ENCODE measurements at regions not wholly inside any gene's neighbourhood (a gene's known extent, or its start where the extent isn't known, plus 50 kb on each side); places are given as distances from the start of the nearest gene placed in this dataset.

GRCh38 chr5:119820016-119820415 lies 190.7 kb downstream of the FAM170A start:
- H3K27ac ChIP-seq (ENCODE audit: low read depth in 2 of 2, low read length in 2 of 2): no peak overlapping the region
- no peaks in the 10 kb centered on the region for H3K9me3 ChIP-seq (ENCODE audit: control insufficient read depth in 2 of 2, low read length in 2 of 2)

GRCh38 chr5:119820608-119821007 lies 191.2 kb downstream of the FAM170A start:
- no peak overlapping the region for H3K4me3 ChIP-seq (ENCODE audit: low read length in 2 of 2)
- H3K4me1 ChIP-seq (ENCODE audit: control insufficient read depth in 2 of 2, insufficient read depth in 2 of 2, low read length in 2 of 2): no peaks in the 10 kb centered on the region
- H3K27ac ChIP-seq (ENCODE audit: low read depth in 2 of 2, low read length in 2 of 2): no peak overlapping the region
- no peaks in the 10 kb centered on the region for H3K9me3 ChIP-seq (ENCODE audit: control insufficient read depth in 2 of 2, low read length in 2 of 2)
- H3K36me3 ChIP-seq (ENCODE audit: control insufficient read depth in 2 of 2, insufficient read depth in 2 of 2, low read length in 2 of 2): no peaks in the 10 kb centered on the region
- no peak overlapping the region for H3K9ac ChIP-seq (ENCODE audit: low read depth in 1 of 2, low read length in 2 of 2)
- H3K27me3 ChIP-seq (ENCODE audit: control insufficient read depth in 2 of 2, insufficient read depth in 2 of 2, low read length in 2 of 2): no peaks in the 10 kb centered on the region

More at GRCh38 chr5:119820016-119820415, 190.7 kb downstream of the FAM170A start:
- H3K9ac ChIP-seq (ENCODE audit: low read depth in 1 of 2, low read length in 2 of 2): no peak overlapping the region
- no peaks in the 10 kb centered on the region for H3K4me1 ChIP-seq (ENCODE audit: control insufficient read depth in 2 of 2, insufficient read depth in 2 of 2, low read length in 2 of 2)
- H3K27me3 ChIP-seq (ENCODE audit: control insufficient read depth in 2 of 2, insufficient read depth in 2 of 2, low read length in 2 of 2): no peaks in the 10 kb centered on the region
- no peak overlapping the region for H3K4me3 ChIP-seq (ENCODE audit: low read length in 2 of 2)
- H3K36me3 ChIP-seq (ENCODE audit: control insufficient read depth in 2 of 2, insufficient read depth in 2 of 2, low read length in 2 of 2): no peaks in the 10 kb centered on the region

- H3K36me3 ChIP-seq (ENCODE audit: control insufficient read depth in 2 of 2, insufficient read depth in 2 of 2, low read length in 2 of 2): no peaks in the 10 kb centered on the region
- no peaks in the 10 kb centered on the region for H3K4me1 ChIP-seq (ENCODE audit: control insufficient read depth in 2 of 2, insufficient read depth in 2 of 2, low read length in 2 of 2)
- H3K4me3 ChIP-seq (ENCODE audit: low read length in 2 of 2): no peak overlapping the region
- no peaks in the 10 kb centered on the region for H3K9me3 ChIP-seq (ENCODE audit: control insufficient read depth in 2 of 2, low read length in 2 of 2)
- no peak overlapping the region for H3K9ac ChIP-seq (ENCODE audit: low read depth in 1 of 2, low read length in 2 of 2)
- no peaks in the 10 kb centered on the region for H3K27me3 ChIP-seq (ENCODE audit: control insufficient read depth in 2 of 2, insufficient read depth in 2 of 2, low read length in 2 of 2)
- H3K27ac ChIP-seq (ENCODE audit: low read depth in 2 of 2, low read length in 2 of 2): no peak overlapping the region
These were observed 199.2 kb downstream of the FAM170A start for GRCh38 chr5:119828541-119828940.

GRCh38 chr5:119829341-119829740 lies 200.0 kb downstream of the FAM170A start:
- no peak overlapping the region for H3K27ac ChIP-seq (ENCODE audit: low read depth in 2 of 2, low read length in 2 of 2)
- H3K36me3 ChIP-seq (ENCODE audit: control insufficient read depth in 2 of 2, insufficient read depth in 2 of 2, low read length in 2 of 2): no peaks in the 10 kb centered on the region
- no peak overlapping the region for H3K4me3 ChIP-seq (ENCODE audit: low read length in 2 of 2)
- no peaks in the 10 kb centered on the region for H3K27me3 ChIP-seq (ENCODE audit: control insufficient read depth in 2 of 2, insufficient read depth in 2 of 2, low read length in 2 of 2)
- no peaks in the 10 kb centered on the region for H3K4me1 ChIP-seq (ENCODE audit: control insufficient read depth in 2 of 2, insufficient read depth in 2 of 2, low read length in 2 of 2)
- H3K9ac ChIP-seq (ENCODE audit: low read depth in 1 of 2, low read length in 2 of 2): no peak overlapping the region
- no peaks in the 10 kb centered on the region for H3K9me3 ChIP-seq (ENCODE audit: control insufficient read depth in 2 of 2, low read length in 2 of 2)

- Histone ChIP-seq H3K36me3 (ENCODE audit: control insufficient read depth in 2 of 2, insufficient read depth in 2 of 2, low read length in 2 of 2) (no peaks in the 10 kb centered on the region), H3K27ac (ENCODE audit: low read depth in 2 of 2, low read length in 2 of 2) (no peak overlapping the region), H3K4me3 (ENCODE audit: low read length in 2 of 2) (no peak overlapping the region), H3K9me3 (ENCODE audit: control insufficient read depth in 2 of 2, low read length in 2 of 2) (no peaks in the 10 kb centered on the region), H3K4me1 (ENCODE audit: control insufficient read depth in 2 of 2, insufficient read depth in 2 of 2, low read length in 2 of 2) (no peaks in the 10 kb centered on the region), H3K9ac (ENCODE audit: low read depth in 1 of 2, low read length in 2 of 2) (no peak overlapping the region), H3K27me3 (ENCODE audit: control insufficient read depth in 2 of 2, insufficient read depth in 2 of 2, low read length in 2 of 2) (no peaks in the 10 kb centered on the region)
These were observed 203.8 kb downstream of the FAM170A start for GRCh38 chr5:119833176-119833575.

- Histone ChIP-seq H3K9ac (ENCODE audit: low read depth in 1 of 2, low read length in 2 of 2) (no peak overlapping the region), H3K9me3 (ENCODE audit: control insufficient read depth in 2 of 2, low read length in 2 of 2) (no peaks in the 10 kb centered on the region), H3K4me1 (ENCODE audit: control insufficient read depth in 2 of 2, insufficient read depth in 2 of 2, low read length in 2 of 2) (no peaks in the 10 kb centered on the region), H3K27ac (ENCODE audit: low read depth in 2 of 2, low read length in 2 of 2) (no peak overlapping the region), H3K36me3 (ENCODE audit: control insufficient read depth in 2 of 2, insufficient read depth in 2 of 2, low read length in 2 of 2) (no peaks in the 10 kb centered on the region), H3K27me3 (ENCODE audit: control insufficient read depth in 2 of 2, insufficient read depth in 2 of 2, low read length in 2 of 2) (no peaks in the 10 kb centered on the region), H3K4me3 (ENCODE audit: low read length in 2 of 2) (no peak overlapping the region)
These were observed 210.8 kb downstream of the FAM170A start for GRCh38 chr5:119840175-119840574.

- Histone ChIP-seq H3K4me1 (ENCODE audit: control insufficient read depth in 2 of 2, insufficient read depth in 2 of 2, low read length in 2 of 2) (peaks cover 0 to 3% of the 10 kb centered on the region in 2 donors), H3K27me3 (ENCODE audit: control insufficient read depth in 2 of 2, insufficient read depth in 2 of 2, low read length in 2 of 2) (no peaks in the 10 kb centered on the region), H3K9ac (ENCODE audit: low read depth in 1 of 2, low read length in 2 of 2) (no peak overlapping the region)
These were observed 222.8 kb downstream of the FAM170A start for GRCh38 chr5:119852140-119852539.

GRCh38 chr5:119860463-119860862 lies 231.1 kb downstream of the FAM170A start:
- H3K9ac ChIP-seq (ENCODE audit: low read depth in 1 of 2, low read length in 2 of 2): no peak overlapping the region
- H3K36me3 ChIP-seq (ENCODE audit: control insufficient read depth in 2 of 2, insufficient read depth in 2 of 2, low read length in 2 of 2): no peaks in the 10 kb centered on the region
- no peaks in the 10 kb centered on the region for H3K9me3 ChIP-seq (ENCODE audit: control insufficient read depth in 2 of 2, low read length in 2 of 2)
- H3K4me3 ChIP-seq (ENCODE audit: low read length in 2 of 2): no peak overlapping the region
- H3K4me1 ChIP-seq (ENCODE audit: control insufficient read depth in 2 of 2, insufficient read depth in 2 of 2, low read length in 2 of 2): no peaks in the 10 kb centered on the region
- H3K27me3 ChIP-seq (ENCODE audit: control insufficient read depth in 2 of 2, insufficient read depth in 2 of 2, low read length in 2 of 2): no peaks in the 10 kb centered on the region
- H3K27ac ChIP-seq (ENCODE audit: low read depth in 2 of 2, low read length in 2 of 2): no peak overlapping the region

More at GRCh38 chr5:119852140-119852539, 222.8 kb downstream of the FAM170A start:
- Histone ChIP-seq H3K4me3 (ENCODE audit: low read length in 2 of 2) (no peak overlapping the region), H3K36me3 (ENCODE audit: control insufficient read depth in 2 of 2, insufficient read depth in 2 of 2, low read length in 2 of 2) (no peaks in the 10 kb centered on the region), H3K9me3 (ENCODE audit: control insufficient read depth in 2 of 2, low read length in 2 of 2) (no peaks in the 10 kb centered on the region), H3K27ac (ENCODE audit: low read depth in 2 of 2, low read length in 2 of 2) (no peak overlapping the region)

GRCh38 chr5:119862619-119863018 lies 233.3 kb downstream of the FAM170A start:
- Histone ChIP-seq H3K27ac (ENCODE audit: low read depth in 2 of 2, low read length in 2 of 2) (no peak overlapping the region), H3K4me1 (ENCODE audit: control insufficient read depth in 2 of 2, insufficient read depth in 2 of 2, low read length in 2 of 2) (no peaks in the 10 kb centered on the region), H3K9me3 (ENCODE audit: control insufficient read depth in 2 of 2, low read length in 2 of 2) (no peaks in the 10 kb centered on the region), H3K9ac (ENCODE audit: low read depth in 1 of 2, low read length in 2 of 2) (no peak overlapping the region), H3K4me3 (ENCODE audit: low read length in 2 of 2) (no peak overlapping the region), H3K27me3 (ENCODE audit: control insufficient read depth in 2 of 2, insufficient read depth in 2 of 2, low read length in 2 of 2) (no peaks in the 10 kb centered on the region), H3K36me3 (ENCODE audit: control insufficient read depth in 2 of 2, insufficient read depth in 2 of 2, low read length in 2 of 2) (no peaks in the 10 kb centered on the region)

- Histone ChIP-seq H3K27ac (ENCODE audit: low read depth in 2 of 2, low read length in 2 of 2) (no peak overlapping the region), H3K4me1 (ENCODE audit: control insufficient read depth in 2 of 2, insufficient read depth in 2 of 2, low read length in 2 of 2) (no peaks in the 10 kb centered on the region), H3K27me3 (ENCODE audit: control insufficient read depth in 2 of 2, insufficient read depth in 2 of 2, low read length in 2 of 2) (no peaks in the 10 kb centered on the region), H3K36me3 (ENCODE audit: control insufficient read depth in 2 of 2, insufficient read depth in 2 of 2, low read length in 2 of 2) (no peaks in the 10 kb centered on the region), H3K9ac (ENCODE audit: low read depth in 1 of 2, low read length in 2 of 2) (no peak overlapping the region), H3K4me3 (ENCODE audit: low read length in 2 of 2) (no peak overlapping the region), H3K9me3 (ENCODE audit: control insufficient read depth in 2 of 2, low read length in 2 of 2) (no peaks in the 10 kb centered on the region)
These were observed 234.9 kb downstream of the FAM170A start for GRCh38 chr5:119864286-119864685.

- H3K27me3 ChIP-seq (ENCODE audit: control insufficient read depth in 2 of 2, insufficient read depth in 2 of 2, low read length in 2 of 2): no peaks in the 10 kb centered on the region
- H3K4me1 ChIP-seq (ENCODE audit: control insufficient read depth in 2 of 2, insufficient read depth in 2 of 2, low read length in 2 of 2): peaks cover 0 to 6% of the 10 kb centered on the region in 2 donors
- H3K9ac ChIP-seq (ENCODE audit: low read depth in 1 of 2, low read length in 2 of 2): no peak overlapping the region
- H3K9me3 ChIP-seq (ENCODE audit: control insufficient read depth in 2 of 2, low read length in 2 of 2): no peaks in the 10 kb centered on the region
- no peak overlapping the region for H3K4me3 ChIP-seq (ENCODE audit: low read length in 2 of 2)
- no peaks in the 10 kb centered on the region for H3K36me3 ChIP-seq (ENCODE audit: control insufficient read depth in 2 of 2, insufficient read depth in 2 of 2, low read length in 2 of 2)
- H3K27ac ChIP-seq (ENCODE audit: low read depth in 2 of 2, low read length in 2 of 2): no peak overlapping the region
These were observed 244.3 kb downstream of the FAM170A start for GRCh38 chr5:119873611-119874010.

Data from mucosa of rectum (tissue), 2 donors.